Omental fat pad (tissue), 3 donors: ENCODE measurements at regions not wholly inside any gene's neighbourhood (a gene's known extent, or its start where the extent isn't known, plus 50 kb on each side); places are given as distances from the start of the nearest gene placed in this dataset.
"Not testable (repeated sequence)": the region's sequence is repeated elsewhere in the genome, so short reads cannot be mapped to it uniquely, and the experiment has no call there.

ENCODE experiments used
- ATAC-seq: fragments of 150-250 bp; one replicate; pipeline ENCODE4 v1.9.1; 2016; ENCODE audit warnings: mild to moderate bottlenecking, moderate library complexity; ENCODE audit not compliant: low FRiP score
- DNase-seq: peaks from one replicate; pipeline ENCODE4 v3.0.0-alpha.2; 2019; ENCODE audit warnings: low spot score
- CTCF ChIP-seq, 3 donors: fragments of 450-650 bp; IDR thresholded peaks; one replicate each; pipeline ENCODE4 v1.5.1; 2016 to 2017; ENCODE audit warnings: antibody characterized with exemption in 3 of 3, mild to moderate bottlenecking in 3 of 3, moderate library complexity in 2 of 3

- ATAC-seq (no peak), DNase-seq (no peak)
- no peak for TF ChIP-seq CTCF (IDR thresholded peaks at IDR 0.05)
These were observed 299.0 kb downstream of the MYCN start for GRCh38 chr2:16239296-16239850.

- ATAC-seq (no peak), DNase-seq (no peak)
- TF ChIP-seq CTCF (IDR thresholded peaks at IDR 0.05), result no peak
These were observed 298.4 kb downstream of the MYCN start for GRCh38 chr2:16238786-16239185.

GRCh38 chr2:16238001-16238761 lies 297.8 kb downstream of the MYCN start:
- no peak for TF ChIP-seq CTCF (IDR thresholded peaks at IDR 0.05)
- ATAC-seq, result no peak
- DNase-seq, result no peak

- no peak for TF ChIP-seq CTCF (IDR thresholded peaks at IDR 0.05)
- no peak for ATAC-seq
- no peak for DNase-seq
These were observed 295.4 kb downstream of the MYCN start for GRCh38 chr2:16235747-16236146.

- not testable (repeated sequence) for ATAC-seq, DNase-seq
These were observed 294.9 kb downstream of the MYCN start for GRCh38 chr2:16235291-16235690.

GRCh38 chr2:16228951-16229350 lies 288.6 kb downstream of the MYCN start:
- TF ChIP-seq CTCF (IDR thresholded peaks at IDR 0.05), result no peak
- DNase-seq, result no peak
- no peak for ATAC-seq

GRCh38 chr2:16228471-16228870 lies 288.1 kb downstream of the MYCN start:
- TF ChIP-seq CTCF (IDR thresholded peaks at IDR 0.05), result no peak
- ATAC-seq, result no peak
- no peak for DNase-seq
